ENCODE measurements at regions not wholly inside any gene's neighbourhood (a gene's known extent, or its start where the extent isn't known, plus 50 kb on each side); places are given as distances from the start of the nearest gene placed in this dataset.

DNA sequence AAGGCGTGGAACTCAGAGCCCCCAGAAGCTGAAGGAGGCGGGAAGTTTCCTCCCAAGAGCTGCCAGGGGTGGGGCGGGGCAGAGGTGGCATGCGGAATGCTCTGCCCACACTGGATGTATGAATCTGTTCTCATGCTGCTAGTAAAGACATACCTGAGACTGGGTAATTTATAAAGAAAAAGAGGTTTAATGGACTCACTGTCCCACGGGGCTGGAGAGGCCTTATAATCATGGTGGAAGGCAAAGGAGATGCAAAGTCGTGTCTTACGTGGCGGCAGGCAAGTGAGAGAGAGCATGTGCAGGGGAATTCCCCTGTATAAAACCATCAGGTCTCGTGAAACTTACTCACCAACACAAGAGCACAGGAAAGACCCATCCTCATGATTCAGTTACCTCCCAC is 57.6 kb downstream of the SMIM38 start:
- TF ChIP-seq YY1 (IDR thresholded peaks at IDR 0.05; ENCODE audit: extremely low read depth, insufficient replicate concordance, low read depth, low read length) (no peak), POLR2A (IDR thresholded peaks at IDR 0.05; ENCODE audit: borderline replicate concordance, extremely low read depth, insufficient read depth, insufficient read length) (no peak), EZH2phosphoT487 (IDR thresholded peaks at IDR 0.05; ENCODE audit: borderline replicate concordance) (no peak), EGR1 (IDR thresholded peaks at IDR 0.05; ENCODE audit: low read depth) (no peak)
- TF ChIP-seq, protein P1, sequence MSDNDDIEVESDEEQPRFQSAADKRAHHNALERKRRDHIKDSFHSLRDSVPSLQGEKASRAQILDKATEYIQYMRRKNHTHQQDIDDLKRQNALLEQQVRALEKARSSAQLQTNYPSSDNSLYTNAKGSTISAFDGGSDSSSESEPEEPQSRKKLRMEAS (IDR thresholded peaks at IDR 0.05) = no peak
- TF ChIP-seq, protein P2, sequence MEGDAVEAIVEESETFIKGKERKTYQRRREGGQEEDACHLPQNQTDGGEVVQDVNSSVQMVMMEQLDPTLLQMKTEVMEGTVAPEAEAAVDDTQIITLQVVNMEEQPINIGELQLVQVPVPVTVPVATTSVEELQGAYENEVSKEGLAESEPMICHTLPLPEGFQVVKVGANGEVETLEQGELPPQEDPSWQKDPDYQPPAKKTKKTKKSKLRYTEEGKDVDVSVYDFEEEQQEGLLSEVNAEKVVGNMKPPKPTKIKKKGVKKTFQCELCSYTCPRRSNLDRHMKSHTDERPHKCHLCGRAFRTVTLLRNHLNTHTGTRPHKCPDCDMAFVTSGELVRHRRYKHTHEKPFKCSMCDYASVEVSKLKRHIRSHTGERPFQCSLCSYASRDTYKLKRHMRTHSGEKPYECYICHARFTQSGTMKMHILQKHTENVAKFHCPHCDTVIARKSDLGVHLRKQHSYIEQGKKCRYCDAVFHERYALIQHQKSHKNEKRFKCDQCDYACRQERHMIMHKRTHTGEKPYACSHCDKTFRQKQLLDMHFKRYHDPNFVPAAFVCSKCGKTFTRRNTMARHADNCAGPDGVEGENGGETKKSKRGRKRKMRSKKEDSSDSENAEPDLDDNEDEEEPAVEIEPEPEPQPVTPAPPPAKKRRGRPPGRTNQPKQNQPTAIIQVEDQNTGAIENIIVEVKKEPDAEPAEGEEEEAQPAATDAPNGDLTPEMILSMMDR (IDR thresholded peaks at IDR 0.05 in 2 of 3, conservative IDR thresholded peaks at IDR 0.05 in 1 of 3; ENCODE audit: borderline replicate concordance in 1 of 3, insufficient read depth in 1 of 3, low read depth in 2 of 3, low read length in 2 of 3) = no peak
- TF ChIP-seq, protein P3, sequence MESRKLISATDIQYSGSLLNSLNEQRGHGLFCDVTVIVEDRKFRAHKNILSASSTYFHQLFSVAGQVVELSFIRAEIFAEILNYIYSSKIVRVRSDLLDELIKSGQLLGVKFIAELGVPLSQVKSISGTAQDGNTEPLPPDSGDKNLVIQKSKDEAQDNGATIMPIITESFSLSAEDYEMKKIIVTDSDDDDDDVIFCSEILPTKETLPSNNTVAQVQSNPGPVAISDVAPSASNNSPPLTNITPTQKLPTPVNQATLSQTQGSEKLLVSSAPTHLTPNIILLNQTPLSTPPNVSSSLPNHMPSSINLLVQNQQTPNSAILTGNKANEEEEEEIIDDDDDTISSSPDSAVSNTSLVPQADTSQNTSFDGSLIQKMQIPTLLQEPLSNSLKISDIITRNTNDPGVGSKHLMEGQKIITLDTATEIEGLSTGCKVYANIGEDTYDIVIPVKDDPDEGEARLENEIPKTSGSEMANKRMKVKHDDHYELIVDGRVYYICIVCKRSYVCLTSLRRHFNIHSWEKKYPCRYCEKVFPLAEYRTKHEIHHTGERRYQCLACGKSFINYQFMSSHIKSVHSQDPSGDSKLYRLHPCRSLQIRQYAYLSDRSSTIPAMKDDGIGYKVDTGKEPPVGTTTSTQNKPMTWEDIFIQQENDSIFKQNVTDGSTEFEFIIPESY (IDR thresholded peaks at IDR 0.05; ENCODE audit: extremely low read depth, insufficient replicate concordance, low read length) = no peak
